BLaER1 (cell line): ENCODE measurements at regions not wholly inside any gene's neighbourhood (a gene's known extent, or its start where the extent isn't known, plus 50 kb on each side); places are given as distances from the start of the nearest gene placed in this dataset.
A peak's percentile ranks its signal among the peaks of the same experiment; 100 is the strongest.

Experiments used
- H3K27ac ChIP-seq: shearing (Covaris generic); formaldehyde crosslinking; 2 replicates; pipeline ENCODE4 v1.8.1; 2022
- H3K27me3 ChIP-seq: shearing (Covaris generic); formaldehyde crosslinking; 2 replicates; pipeline ENCODE4 v1.8.1; 2022
- H3K36me3 ChIP-seq: shearing (Covaris generic); formaldehyde crosslinking; 2 replicates; pipeline ENCODE4 v1.8.1; 2022
- H3K4me1 ChIP-seq: shearing (Covaris generic); formaldehyde crosslinking; 2 replicates; pipeline ENCODE4 v1.8.1; 2022
- H3K4me2 ChIP-seq: shearing (Covaris generic); formaldehyde crosslinking; 2 replicates; pipeline ENCODE4 v1.8.1; 2022
- H3K4me3 ChIP-seq: shearing (Covaris generic); formaldehyde crosslinking; 2 replicates; pipeline ENCODE4 v1.8.1; 2022
- H3K9ac ChIP-seq: shearing (Covaris generic); formaldehyde crosslinking; 2 replicates; pipeline ENCODE4 v1.8.1; 2022
- H3K9me3 ChIP-seq: shearing (Covaris generic); formaldehyde crosslinking; 2 replicates; pipeline ENCODE4 v1.8.1; 2022
- H4K20me1 ChIP-seq: shearing (Covaris generic); formaldehyde crosslinking; 2 replicates; pipeline ENCODE4 v1.8.1; 2022
- Cebpa-rat ChIP-seq: shearing (Covaris generic); IDR thresholded peaks from 2 replicates; pipeline ENCODE4 v1.8.1; 2022

DNA sequence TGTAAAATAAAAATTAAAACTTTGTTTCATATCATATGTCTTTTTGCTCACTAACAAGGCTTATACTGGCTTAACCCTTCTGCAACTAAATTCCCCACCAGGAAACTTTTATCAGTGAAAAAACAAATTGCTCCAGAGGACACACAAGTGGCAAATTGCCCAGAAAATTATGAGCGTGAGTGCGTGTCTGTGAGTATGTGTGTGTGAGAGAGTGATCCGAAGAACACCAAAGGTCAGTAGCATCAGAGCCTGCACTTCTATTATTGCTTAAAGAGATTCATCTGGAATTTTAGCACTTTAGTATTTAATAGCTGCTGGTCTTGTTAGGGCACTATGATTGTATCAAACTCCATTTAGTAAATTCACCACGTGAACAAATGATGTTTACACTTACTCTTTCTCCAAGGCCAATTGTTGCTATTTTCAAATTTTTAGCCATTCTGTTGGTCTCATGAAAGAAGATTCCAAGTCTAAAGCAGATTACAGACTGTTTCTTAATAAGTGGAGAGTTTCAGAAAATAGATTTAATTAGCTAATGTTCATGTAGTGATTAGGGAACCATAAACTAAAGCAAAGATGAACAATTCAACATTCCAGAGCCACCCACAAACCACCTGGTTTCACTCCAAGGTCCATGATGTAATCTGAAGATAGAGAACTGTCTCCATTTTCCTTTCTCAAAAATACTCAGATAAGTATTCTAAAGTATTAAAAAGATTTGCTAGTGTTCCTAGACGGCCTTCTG lies 91.1 kb upstream of the IL12A start:
- Histone ChIP-seq H3K4me2 (no peak overlapping the region), H3K27ac (no peak overlapping the region), H3K9me3 (no peaks in the 10 kb centered on the region), H3K27me3 (no peaks in the 10 kb centered on the region), H3K4me1 (peaks cover under 1% of the 10 kb centered on the region), H4K20me1 (no peaks in the 10 kb centered on the region), H3K9ac (no peak overlapping the region), H3K4me3 (no peak overlapping the region), H3K36me3 (no peaks in the 10 kb centered on the region)
- TF ChIP-seq Cebpa-rat: no peak

DNA sequence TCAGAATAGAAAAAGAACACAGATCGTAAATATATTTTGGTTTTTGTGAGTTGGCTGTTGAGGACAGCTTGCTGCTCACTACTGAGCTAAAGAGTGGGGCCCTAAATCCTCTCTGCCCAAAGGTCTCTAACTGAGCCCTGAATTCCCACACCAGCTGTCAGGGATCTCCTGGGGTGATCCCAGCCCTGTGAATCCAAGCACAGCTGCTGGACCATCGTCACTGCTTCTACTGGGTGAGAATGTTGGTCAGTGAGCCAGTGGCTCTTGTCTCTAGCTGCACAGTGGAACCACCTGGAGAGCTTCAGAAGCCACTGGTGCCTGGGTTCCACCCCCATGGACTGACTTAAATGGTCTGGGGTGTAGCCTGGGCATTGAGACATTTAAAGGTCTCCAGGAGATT lies 90.5 kb upstream of the IL12A start:
- H3K27me3 ChIP-seq: no peaks in the 10 kb centered on the region

DNA sequence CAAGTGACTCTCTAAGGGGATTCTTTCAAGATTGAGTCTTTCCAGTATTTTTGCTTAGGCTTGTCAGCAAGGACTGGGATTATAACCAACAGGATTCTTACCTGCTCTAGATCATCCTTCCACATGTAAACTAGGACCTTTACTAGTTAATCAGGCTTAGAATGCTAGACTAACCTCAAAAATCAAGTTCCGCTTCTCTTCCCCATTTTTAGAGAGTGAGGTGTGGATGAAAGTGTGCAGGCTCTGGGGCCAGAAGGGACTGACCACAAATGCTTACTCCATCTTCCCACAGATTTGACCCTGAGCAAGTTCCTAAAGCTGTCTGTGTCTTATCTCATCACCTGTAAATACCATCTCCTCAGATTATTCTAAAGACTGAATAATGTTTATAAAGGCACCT lies 89.5 kb upstream of the IL12A start:
- H3K4me3 ChIP-seq: no peak overlapping the region

More for the DNA sequence above, 90.5 kb upstream of the IL12A start:
- Histone ChIP-seq H3K36me3 (no peaks in the 10 kb centered on the region), H3K9ac (no peak overlapping the region), H3K9me3 (no peaks in the 10 kb centered on the region), H4K20me1 (no peaks in the 10 kb centered on the region), H3K4me1 (no peaks in the 10 kb centered on the region), H3K27ac (no peak overlapping the region), H3K4me2 (no peak overlapping the region), H3K4me3 (no peak overlapping the region)
- no peak for TF ChIP-seq Cebpa-rat

DNA sequence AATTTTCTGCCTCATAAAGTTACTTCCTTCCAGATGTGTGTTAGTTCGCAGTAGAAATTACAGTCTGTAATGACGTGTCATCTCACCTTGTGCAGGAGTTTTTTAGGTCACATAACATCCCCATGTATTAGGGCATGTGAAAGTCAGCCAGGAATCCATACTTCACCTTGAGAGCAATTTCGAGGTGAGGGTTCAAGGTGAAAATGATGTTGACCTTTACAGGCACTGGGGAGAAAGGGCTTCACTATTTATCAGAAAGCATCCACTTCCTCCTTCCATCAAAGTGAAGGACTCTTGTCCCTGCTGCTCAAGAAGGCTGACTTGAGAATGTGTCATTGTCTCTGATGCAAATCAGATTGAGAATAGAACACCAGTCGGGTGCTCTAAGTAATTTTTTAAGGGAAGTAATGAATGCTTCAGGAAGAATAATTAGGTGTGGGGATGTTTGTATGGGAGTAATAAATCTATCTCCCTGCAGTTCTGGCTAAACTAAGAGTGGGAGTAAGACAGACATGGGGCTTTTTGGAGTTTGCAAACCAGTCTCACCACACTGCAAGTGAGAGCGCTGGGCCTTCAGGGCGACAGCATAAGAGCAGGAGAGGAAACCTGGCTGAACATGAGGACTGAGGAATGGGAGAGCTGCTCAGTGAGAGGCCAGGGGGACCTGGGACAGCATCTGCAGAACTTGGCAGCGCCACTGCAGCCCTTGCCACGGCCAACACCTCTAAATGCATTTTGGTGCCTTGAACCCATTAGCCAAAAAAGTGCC lies 85.9 kb upstream of the IL12A start:
- no peak for TF ChIP-seq Cebpa-rat
- no peaks in the 10 kb centered on the region for H3K9me3 ChIP-seq
- H3K9ac ChIP-seq: no peak overlapping the region
- H4K20me1 ChIP-seq: no peaks in the 10 kb centered on the region
- no peak overlapping the region for H3K4me3 ChIP-seq
- H3K4me1 ChIP-seq: no peaks in the 10 kb centered on the region
- no peaks in the 10 kb centered on the region for H3K36me3 ChIP-seq
- no peaks in the 10 kb centered on the region for H3K27me3 ChIP-seq
- H3K27ac ChIP-seq: no peak overlapping the region
- no peak overlapping the region for H3K4me2 ChIP-seq

More for the DNA sequence above, 89.5 kb upstream of the IL12A start:
- no peaks in the 10 kb centered on the region for H3K9me3 ChIP-seq
- H3K36me3 ChIP-seq: no peaks in the 10 kb centered on the region
- no peak for TF ChIP-seq Cebpa-rat
- H3K4me1 ChIP-seq: no peaks in the 10 kb centered on the region
- no peaks in the 10 kb centered on the region for H3K27me3 ChIP-seq
- H3K4me2 ChIP-seq: no peak overlapping the region
- H3K27ac ChIP-seq: no peak overlapping the region
- H4K20me1 ChIP-seq: no peaks in the 10 kb centered on the region
- H3K9ac ChIP-seq: no peak overlapping the region

DNA sequence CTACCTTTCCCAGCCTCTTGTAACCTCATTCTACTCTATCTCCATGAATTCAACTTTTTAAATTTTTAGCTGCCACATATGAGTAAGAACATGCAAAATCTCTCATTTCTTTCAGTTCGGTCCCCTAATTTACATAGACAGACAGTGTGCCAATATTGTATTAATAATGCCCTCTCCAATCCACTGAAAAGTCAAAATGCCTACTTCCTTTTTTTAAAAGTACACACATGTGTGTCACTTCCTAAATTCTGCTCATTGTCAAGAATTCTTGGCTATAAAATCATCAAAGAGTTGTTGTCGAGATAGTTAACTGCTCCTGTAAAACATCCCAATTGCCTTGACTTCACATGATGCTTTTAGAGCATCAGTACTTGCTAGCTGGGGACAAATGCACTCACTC lies 84.2 kb upstream of the IL12A start:
- Histone ChIP-seq H4K20me1 (no peaks in the 10 kb centered on the region), H3K4me1 (no peaks in the 10 kb centered on the region), H3K4me3 (no peak overlapping the region), H3K27ac (no peak overlapping the region), H3K27me3 (no peaks in the 10 kb centered on the region), H3K4me2 (no peak overlapping the region), H3K36me3 (no peaks in the 10 kb centered on the region), H3K9me3 (no peaks in the 10 kb centered on the region), H3K9ac (no peak overlapping the region)
- TF ChIP-seq Cebpa-rat: no peak

DNA sequence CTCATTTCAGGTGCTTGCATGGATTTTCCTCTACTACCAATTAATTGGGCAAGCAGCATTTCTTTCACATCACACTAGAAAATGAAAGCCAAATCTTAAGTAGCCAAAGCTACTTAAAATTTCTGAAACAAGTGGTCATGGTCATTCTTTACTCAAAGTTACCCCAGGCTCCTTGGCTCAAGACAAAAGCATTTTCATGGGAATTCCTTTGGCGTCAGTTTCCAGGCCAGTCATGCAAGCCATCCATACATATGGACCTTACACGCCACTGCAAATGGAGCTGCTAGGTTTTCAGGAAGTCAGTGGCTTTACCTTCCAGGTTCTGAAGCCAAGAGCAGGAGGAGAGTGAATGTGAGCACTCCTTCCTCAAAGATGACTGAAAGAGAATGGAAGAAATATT lies 83.7 kb upstream of the IL12A start:
- TF ChIP-seq Cebpa-rat: no peak
- Histone ChIP-seq H3K4me3 (no peak overlapping the region), H4K20me1 (no peaks in the 10 kb centered on the region), H3K9me3 (no peaks in the 10 kb centered on the region), H3K4me2 (no peak overlapping the region), H3K4me1 (no peaks in the 10 kb centered on the region), H3K36me3 (no peaks in the 10 kb centered on the region), H3K27me3 (no peaks in the 10 kb centered on the region), H3K9ac (no peak overlapping the region), H3K27ac (no peak overlapping the region)

DNA sequence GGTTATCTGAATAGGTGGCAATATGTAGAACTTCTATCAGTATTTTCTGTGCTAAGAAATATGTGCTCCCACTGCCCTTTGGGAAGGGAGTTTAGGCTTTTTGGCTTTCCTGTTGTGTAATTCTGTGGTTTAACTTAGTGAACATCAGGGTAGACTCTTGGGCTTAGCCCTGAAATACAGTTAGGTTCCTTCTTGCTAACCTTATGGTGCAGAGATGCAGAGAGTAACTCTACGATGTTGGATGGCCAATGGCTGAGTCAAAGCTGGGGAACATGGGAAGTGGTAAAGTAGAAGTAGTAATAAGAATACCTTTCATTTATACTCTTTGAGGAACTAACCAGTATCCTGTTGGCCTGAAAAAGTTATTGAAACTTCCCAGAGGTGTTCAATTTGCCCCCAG lies 80.8 kb upstream of the IL12A start:
- no peaks in the 10 kb centered on the region for H3K27me3 ChIP-seq
- H3K27ac ChIP-seq: no peak overlapping the region
- 0 out of 2 replicates have a peak, but pooled peaks cover 10% of the 10 kb centered on the region for H3K4me1 ChIP-seq
- no peak overlapping the region for H3K9ac ChIP-seq
- no peaks in the 10 kb centered on the region for H3K9me3 ChIP-seq
- H3K36me3 ChIP-seq: no peaks in the 10 kb centered on the region
- H3K4me2 ChIP-seq: no peak overlapping the region
- no peak for TF ChIP-seq Cebpa-rat
- no peak overlapping the region for H3K4me3 ChIP-seq
- no peaks in the 10 kb centered on the region for H4K20me1 ChIP-seq

DNA sequence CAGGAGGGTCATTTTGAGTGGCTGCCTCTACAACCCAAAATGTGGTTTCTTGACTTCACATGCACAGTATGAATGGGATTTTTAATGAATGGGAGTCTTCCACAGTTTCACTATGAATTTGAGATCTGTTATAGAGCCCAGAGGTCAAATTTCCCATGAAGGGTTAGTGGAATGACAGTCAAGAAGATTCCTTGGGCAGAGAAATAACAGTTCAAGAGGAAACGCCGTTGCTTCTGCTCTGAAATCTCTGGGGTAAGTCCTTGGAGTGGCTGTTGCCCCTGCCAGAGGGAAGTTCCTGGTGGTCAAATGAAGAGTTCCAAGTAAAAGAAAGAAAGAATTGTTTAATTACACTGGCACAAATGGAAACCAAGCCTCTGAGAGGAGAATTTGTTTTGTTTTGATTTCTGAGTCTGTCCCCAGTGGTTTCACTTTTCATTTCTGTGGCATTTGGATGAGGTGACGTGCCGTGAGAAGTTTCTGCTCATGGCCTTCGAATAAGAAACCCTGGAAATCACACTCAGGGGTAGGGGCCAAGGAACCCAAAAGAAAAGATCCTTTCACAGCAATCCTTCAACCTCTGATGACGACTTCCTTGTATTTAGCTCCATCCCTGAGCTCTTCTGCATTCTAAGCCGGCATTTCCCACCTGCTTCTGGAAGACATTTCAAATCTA lies 77.5 kb upstream of the IL12A start:
- Histone ChIP-seq H3K36me3 (no peaks in the 10 kb centered on the region), H3K27me3 (no peaks in the 10 kb centered on the region), H3K4me2 (peak overlapping the region; percentile 68), H3K4me3 (0 out of 2 replicates have a peak overlapping the region, but pooled peaks have one; percentile 27), H3K9ac (peak overlapping the region; percentile 56; the same call in 1 of the 2 replicates), H4K20me1 (no peaks in the 10 kb centered on the region), H3K9me3 (no peaks in the 10 kb centered on the region), H3K27ac (peak overlapping the region; percentile 37; the same call in 1 of the 2 replicates), H3K4me1 (0 out of 2 replicates have a peak, but pooled peaks cover 10% of the 10 kb centered on the region)
- TF ChIP-seq Cebpa-rat: no peak

DNA sequence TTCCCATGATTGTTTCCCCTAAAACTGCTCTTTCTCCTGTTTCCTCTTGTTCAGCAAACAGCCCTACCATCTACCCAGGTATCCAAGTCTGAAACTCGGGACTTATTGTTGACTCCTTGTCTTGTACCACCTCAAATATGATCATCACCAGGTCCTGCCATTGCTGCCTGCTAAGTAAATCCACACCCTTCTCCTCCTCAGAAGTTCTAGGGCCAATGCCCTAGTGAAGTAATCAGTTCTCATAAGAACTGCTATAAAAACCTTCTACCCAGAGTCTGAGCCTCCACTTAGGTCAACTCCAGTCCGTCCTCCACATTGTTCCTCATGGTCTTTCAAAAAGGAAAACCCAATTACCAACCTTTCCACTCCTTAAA lies 77.0 kb upstream of the IL12A start:
- Histone ChIP-seq H3K9ac (no peak overlapping the region), H3K36me3 (no peaks in the 10 kb centered on the region), H3K4me1 (0 out of 2 replicates have a peak, but pooled peaks cover 10% of the 10 kb centered on the region), H3K27ac (no peak overlapping the region; the same call in 1 of the 2 replicates), H4K20me1 (no peaks in the 10 kb centered on the region), H3K4me3 (0 out of 2 replicates have a peak overlapping the region, but pooled peaks have one; percentile 27), H3K27me3 (no peaks in the 10 kb centered on the region), H3K9me3 (no peaks in the 10 kb centered on the region), H3K4me2 (peak overlapping the region; percentile 68)
- TF ChIP-seq Cebpa-rat: no peak
